Vagina (tissue), 2 donors: ENCODE measurements at regions not wholly inside any gene's neighbourhood (a gene's known extent, or its start where the extent isn't known, plus 50 kb on each side); places are given as distances from the start of the nearest gene placed in this dataset.

ENCODE experiments used
- DNase-seq, 2 donors: peaks; one replicate each; pipeline ENCODE4 v3.0.0-alpha.2; 2017; ENCODE audit errors: extremely low spot score in 2 of 2
- H3K27ac ChIP-seq: fragments of 200-600 bp; sonication (generic); one replicate; pipeline ENCODE4 v1.5.1; 2019
- H3K27me3 ChIP-seq: fragments of 200-600 bp; sonication (generic); one replicate; pipeline ENCODE4 v1.5.1; 2019
- H3K36me3 ChIP-seq, 2 donors: fragments of 200-600 bp; sonication (generic); one replicate each; pipeline ENCODE4 v1.5.1; 2017 to 2019
- H3K4me1 ChIP-seq: fragments of 200-600 bp; sonication (generic); one replicate; pipeline ENCODE4 v1.5.1; 2019
- H3K4me3 ChIP-seq, 2 donors: fragments of 200-600 bp; sonication (generic); 1 replicate in 1 of 2; 2 replicates in 1 of 2; pipeline ENCODE4 v1.5.1; 2016 to 2019
- H3K9me3 ChIP-seq: fragments of 200-600 bp; sonication (generic); one replicate; pipeline ENCODE4 v1.5.1; 2019
- CTCF ChIP-seq, 3 experiments: fragments of 450-650 bp in 2 of 3; fragments of 200-600 bp in 1 of 3; sonication (generic) in 1 of 3; IDR thresholded peaks; one replicate each; pipeline ENCODE4 v1.5.1; 2017 to 2019; ENCODE audit warnings: antibody characterized with exemption in 3 of 3, mild to moderate bottlenecking in 2 of 3, moderate library complexity in 2 of 3
- POLR2A ChIP-seq, 2 donors: fragments of 450-650 bp; IDR thresholded peaks; one replicate each; pipeline ENCODE4 v1.6.1; 2017; ENCODE audit warnings: antibody characterized with exemption in 2 of 2, mild to moderate bottlenecking in 2 of 2, moderate library complexity in 2 of 2
- POLR2AphosphoS5 ChIP-seq, 2 donors: sonication (generic); formaldehyde crosslinking; IDR thresholded peaks; one replicate each; pipeline ENCODE4 v1.9.0; 2017; ENCODE audit warnings: antibody characterized with exemption in 2 of 2, mild to moderate bottlenecking in 2 of 2, low read depth in 1 of 2; ENCODE audit not compliant: insufficient read depth in 1 of 2
- intact Hi-C: fragments of 100-400 bp; cut with DNase I; formaldehyde crosslinking; loops from one replicate; pipeline ENCODE4 v1.15.1; 2023

GRCh38 chr20:11031300-11031699 lies 357.5 kb upstream of the JAG1 start:
- H3K27me3 ChIP-seq = no peaks in the 10 kb centered on the region
- intact Hi-C loops = no loop called here
- no peaks in the 10 kb centered on the region for H3K9me3 ChIP-seq

GRCh38 chr20:11032611-11033010 lies 358.8 kb upstream of the JAG1 start:
- no peaks in the 10 kb centered on the region for H3K36me3 ChIP-seq
- TF ChIP-seq POLR2A (IDR thresholded peaks at IDR 0.05) = no peak
- no peak for TF ChIP-seq POLR2AphosphoS5 (IDR thresholded peaks at IDR 0.05; ENCODE audit: insufficient read depth in 1 of 2, low read depth in 1 of 2)
- TF ChIP-seq CTCF (IDR thresholded peaks at IDR 0.05) = no peak
- H3K27me3 ChIP-seq = no peaks in the 10 kb centered on the region
- intact Hi-C loops = no loop called here
- H3K27ac ChIP-seq = no peak overlapping the region
- H3K9me3 ChIP-seq = no peaks in the 10 kb centered on the region
- H3K4me1 ChIP-seq = no peaks in the 10 kb centered on the region
- H3K4me3 ChIP-seq = no peak overlapping the region
- DNase-seq = no peak

More at GRCh38 chr20:11031300-11031699, 357.5 kb upstream of the JAG1 start:
- Histone ChIP-seq H3K4me3 (no peak overlapping the region), H3K36me3 (no peaks in the 10 kb centered on the region), H3K4me1 (no peaks in the 10 kb centered on the region), H3K27ac (no peak overlapping the region)
- TF ChIP-seq POLR2A (IDR thresholded peaks at IDR 0.05) (no peak), POLR2AphosphoS5 (IDR thresholded peaks at IDR 0.05; ENCODE audit: insufficient read depth in 1 of 2, low read depth in 1 of 2) (no peak), CTCF (IDR thresholded peaks at IDR 0.05) (no peak)
- no peak for DNase-seq

GRCh38 chr20:11034025-11034424 lies 360.2 kb upstream of the JAG1 start:
- no peaks in the 10 kb centered on the region for H3K4me1 ChIP-seq
- TF ChIP-seq CTCF (IDR thresholded peaks at IDR 0.05) (no peak), POLR2AphosphoS5 (IDR thresholded peaks at IDR 0.05; ENCODE audit: insufficient read depth in 1 of 2, low read depth in 1 of 2) (no peak), POLR2A (IDR thresholded peaks at IDR 0.05) (no peak)
- no peaks in the 10 kb centered on the region for H3K9me3 ChIP-seq
- H3K36me3 ChIP-seq = no peaks in the 10 kb centered on the region
- H3K4me3 ChIP-seq = no peak overlapping the region
- DNase-seq = no peak
- intact Hi-C loops = no loop called here
- H3K27me3 ChIP-seq = no peaks in the 10 kb centered on the region
- no peak overlapping the region for H3K27ac ChIP-seq

GRCh38 chr20:11035211-11035610 lies 361.4 kb upstream of the JAG1 start:
- intact Hi-C loops = no loop called here
- Histone ChIP-seq H3K4me3 (no peak overlapping the region), H3K36me3 (no peaks in the 10 kb centered on the region), H3K4me1 (no peaks in the 10 kb centered on the region), H3K27ac (no peak overlapping the region), H3K27me3 (no peaks in the 10 kb centered on the region), H3K9me3 (no peaks in the 10 kb centered on the region)
- no peak for TF ChIP-seq CTCF (IDR thresholded peaks at IDR 0.05)
- no peak for TF ChIP-seq POLR2AphosphoS5 (IDR thresholded peaks at IDR 0.05; ENCODE audit: insufficient read depth in 1 of 2, low read depth in 1 of 2)
- TF ChIP-seq POLR2A (IDR thresholded peaks at IDR 0.05) = no peak
- DNase-seq = no peak

GRCh38 chr20:11041396-11041795 lies 367.6 kb upstream of the JAG1 start:
- intact Hi-C loops = no loop called here
- Histone ChIP-seq H3K27ac (no peak overlapping the region), H3K9me3 (no peaks in the 10 kb centered on the region), H3K4me3 (no peak overlapping the region), H3K36me3 (no peaks in the 10 kb centered on the region), H3K27me3 (no peaks in the 10 kb centered on the region), H3K4me1 (no peaks in the 10 kb centered on the region)
- TF ChIP-seq CTCF (IDR thresholded peaks at IDR 0.05) (no peak), POLR2A (IDR thresholded peaks at IDR 0.05) (no peak), POLR2AphosphoS5 (IDR thresholded peaks at IDR 0.05; ENCODE audit: insufficient read depth in 1 of 2, low read depth in 1 of 2) (no peak)
- DNase-seq = no peak
